WERI-Rb-1 (cell line): ENCODE measurements at regions not wholly inside any gene's neighbourhood (a gene's known extent, or its start where the extent isn't known, plus 50 kb on each side); places are given as distances from the start of the nearest gene placed in this dataset.
"Not testable (repeated sequence)": the region's sequence is repeated elsewhere in the genome, so short reads cannot be mapped to it uniquely, and the experiment has no call there.

Experiments
- DNase-seq: peaks from one replicate; pipeline ENCODE4 v3.0.0-alpha.2; 2020
- H3K27ac ChIP-seq: fragments of 250-450 bp; sonication (Bioruptor Pico); 2 replicates; pipeline ENCODE4 v1.5.1; 2020; ENCODE audit warnings: mild to moderate bottlenecking, moderate library complexity
- H3K27me3 ChIP-seq: fragments of 250-450 bp; sonication (Bioruptor Pico); 2 replicates; pipeline ENCODE4 v1.5.1; 2021; ENCODE audit warnings: mild to moderate bottlenecking, low read depth, moderate library complexity; ENCODE audit not compliant: insufficient read depth, severe bottlenecking
- H3K36me3 ChIP-seq: fragments of 250-450 bp; sonication (Bioruptor Pico); 2 replicates; pipeline ENCODE4 v1.5.1; 2020; ENCODE audit warnings: mild to moderate bottlenecking, moderate library complexity
- H3K4me3 ChIP-seq: 2 replicates; pipeline ENCODE4 v1.5.1; 2011; ENCODE audit warnings: low read depth, mild to moderate bottlenecking, control low read depth, low read length
- H3K9me3 ChIP-seq: fragments of 250-450 bp; sonication (Bioruptor Pico); 2 replicates; pipeline ENCODE4 v1.5.1; 2021; ENCODE audit warnings: mild to moderate bottlenecking, moderate library complexity; ENCODE audit not compliant: severe bottlenecking
- TF ChIP-seq, protein P1 (sequence below): IDR thresholded peaks from 2 replicates; pipeline ENCODE4 v1.5.1; 2011; ENCODE audit warnings: low read depth, mild to moderate bottlenecking, control low read depth, inconsistent platforms, low read length

- TF ChIP-seq, protein P1, sequence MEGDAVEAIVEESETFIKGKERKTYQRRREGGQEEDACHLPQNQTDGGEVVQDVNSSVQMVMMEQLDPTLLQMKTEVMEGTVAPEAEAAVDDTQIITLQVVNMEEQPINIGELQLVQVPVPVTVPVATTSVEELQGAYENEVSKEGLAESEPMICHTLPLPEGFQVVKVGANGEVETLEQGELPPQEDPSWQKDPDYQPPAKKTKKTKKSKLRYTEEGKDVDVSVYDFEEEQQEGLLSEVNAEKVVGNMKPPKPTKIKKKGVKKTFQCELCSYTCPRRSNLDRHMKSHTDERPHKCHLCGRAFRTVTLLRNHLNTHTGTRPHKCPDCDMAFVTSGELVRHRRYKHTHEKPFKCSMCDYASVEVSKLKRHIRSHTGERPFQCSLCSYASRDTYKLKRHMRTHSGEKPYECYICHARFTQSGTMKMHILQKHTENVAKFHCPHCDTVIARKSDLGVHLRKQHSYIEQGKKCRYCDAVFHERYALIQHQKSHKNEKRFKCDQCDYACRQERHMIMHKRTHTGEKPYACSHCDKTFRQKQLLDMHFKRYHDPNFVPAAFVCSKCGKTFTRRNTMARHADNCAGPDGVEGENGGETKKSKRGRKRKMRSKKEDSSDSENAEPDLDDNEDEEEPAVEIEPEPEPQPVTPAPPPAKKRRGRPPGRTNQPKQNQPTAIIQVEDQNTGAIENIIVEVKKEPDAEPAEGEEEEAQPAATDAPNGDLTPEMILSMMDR = peak; percentile 39; the same call in 1 of the 2 replicates
- DNase-seq = peak; percentile 21
- H3K4me3 ChIP-seq = no peak overlapping the region
- H3K27me3 ChIP-seq = no peaks in the 10 kb centered on the region
- H3K9me3 ChIP-seq = no peaks in the 10 kb centered on the region
- H3K27ac ChIP-seq = no peak overlapping the region
- H3K36me3 ChIP-seq = no peaks in the 10 kb centered on the region
Observed at GRCh38 chr9:90219548-90220118, 423.0 kb downstream of the DIRAS2 start.

DNA sequence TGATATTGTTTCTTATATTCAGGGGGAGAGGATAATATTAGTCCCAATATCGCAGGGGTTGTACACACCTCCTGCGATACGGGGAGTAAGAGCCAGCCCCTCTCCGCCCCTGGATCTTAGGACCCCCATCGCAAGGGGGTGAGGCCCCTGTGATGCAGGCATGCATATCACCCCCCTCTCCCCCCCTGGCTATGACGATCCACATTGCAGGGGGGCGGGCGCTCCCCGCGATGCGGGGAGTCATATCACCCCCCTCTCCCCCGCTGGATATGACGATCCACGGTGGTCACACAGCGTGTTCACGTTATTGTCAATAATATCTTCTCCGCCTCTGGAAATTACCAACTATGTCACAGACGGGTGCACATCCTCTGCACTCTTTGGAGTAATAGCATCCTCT, 420.7 kb downstream of the DIRAS2 start:
- not testable (repeated sequence) for H3K36me3 ChIP-seq, H3K4me3 ChIP-seq, H3K27me3 ChIP-seq, DNase-seq, H3K9me3 ChIP-seq, H3K27ac ChIP-seq

DNA sequence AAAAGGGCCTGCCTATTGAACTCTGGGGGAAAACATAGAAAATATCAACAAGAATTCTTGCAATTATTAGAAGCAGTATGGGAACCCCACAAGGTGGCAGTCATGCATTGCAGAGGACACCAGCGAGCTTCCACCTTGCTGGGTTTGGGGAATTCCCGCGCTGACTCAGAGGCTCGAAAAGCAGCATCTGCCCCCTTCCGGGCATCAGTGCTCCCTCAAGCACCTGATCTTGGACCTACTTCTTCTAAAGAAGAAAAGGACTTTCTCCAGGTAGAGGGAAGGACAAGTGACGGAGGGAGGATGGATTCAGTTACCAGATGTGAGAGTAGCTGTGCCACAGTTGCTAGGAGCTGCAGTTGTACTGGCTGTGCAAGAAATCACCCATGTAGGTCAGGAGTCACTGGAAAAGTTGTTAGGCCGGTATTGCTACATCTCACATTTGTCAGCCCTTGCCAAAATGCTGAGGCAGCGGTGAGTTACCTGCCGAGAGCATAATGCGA, 415.7 kb downstream of the DIRAS2 start:
- not testable (repeated sequence) for H3K36me3 ChIP-seq, H3K4me3 ChIP-seq, H3K9me3 ChIP-seq, H3K27me3 ChIP-seq, H3K27ac ChIP-seq
- TF ChIP-seq, protein P1 = peak; percentile 52; the same call in 1 of the 2 replicates
- peak; percentile 83 for DNase-seq

DNA sequence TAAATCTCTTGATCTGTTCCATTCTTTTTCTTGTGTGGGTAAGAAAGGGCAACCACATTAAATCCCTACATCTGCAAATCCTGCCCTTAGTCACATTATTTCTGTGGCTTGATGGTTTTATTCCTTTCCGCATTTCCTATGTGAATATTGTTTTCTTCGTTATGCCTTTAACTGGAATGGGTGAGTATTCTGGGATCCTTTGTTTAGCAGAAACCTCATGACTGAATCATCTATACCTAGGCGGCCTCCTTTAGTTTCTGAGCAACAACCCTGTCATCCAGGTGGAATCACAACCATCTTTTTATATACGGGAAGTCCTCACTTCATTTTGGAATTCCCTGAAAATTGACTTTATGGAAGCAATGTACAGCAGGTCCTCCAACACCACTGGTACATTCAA, 409.5 kb downstream of the DIRAS2 start:
- H3K27ac ChIP-seq, DNase-seq, H3K36me3 ChIP-seq, H3K4me3 ChIP-seq, H3K9me3 ChIP-seq, H3K27me3 ChIP-seq: not testable (repeated sequence)

DNA sequence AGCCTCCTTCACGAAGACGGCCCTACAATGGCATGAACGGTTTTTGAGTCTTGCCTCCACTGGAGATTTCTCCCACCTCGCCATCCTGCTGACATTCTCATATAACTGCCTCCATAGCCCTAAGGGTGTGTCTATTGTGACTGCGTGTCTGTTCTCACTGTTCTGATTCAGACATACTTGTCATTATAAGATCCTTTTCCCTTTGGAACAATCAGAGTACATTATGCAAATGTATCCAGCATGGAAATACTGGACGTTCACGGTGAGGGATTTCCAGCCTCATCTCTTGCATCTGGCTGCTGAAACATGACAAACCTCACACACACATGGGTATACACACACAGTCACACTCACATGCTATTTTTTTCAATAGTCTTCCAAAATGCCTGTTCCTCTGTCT, 402.1 kb downstream of the DIRAS2 start:
- DNase-seq = no peak
- Histone ChIP-seq H3K36me3 (no peaks in the 10 kb centered on the region), H3K9me3 (no peaks in the 10 kb centered on the region), H3K27me3 (no peaks in the 10 kb centered on the region), H3K27ac (no peak overlapping the region), H3K4me3 (no peak overlapping the region)
- TF ChIP-seq, protein P1 = no peak

GRCh38 chr9:90245661-90246060, 397.0 kb downstream of the DIRAS2 start:
- TF ChIP-seq, protein P1 = no peak

DNA sequence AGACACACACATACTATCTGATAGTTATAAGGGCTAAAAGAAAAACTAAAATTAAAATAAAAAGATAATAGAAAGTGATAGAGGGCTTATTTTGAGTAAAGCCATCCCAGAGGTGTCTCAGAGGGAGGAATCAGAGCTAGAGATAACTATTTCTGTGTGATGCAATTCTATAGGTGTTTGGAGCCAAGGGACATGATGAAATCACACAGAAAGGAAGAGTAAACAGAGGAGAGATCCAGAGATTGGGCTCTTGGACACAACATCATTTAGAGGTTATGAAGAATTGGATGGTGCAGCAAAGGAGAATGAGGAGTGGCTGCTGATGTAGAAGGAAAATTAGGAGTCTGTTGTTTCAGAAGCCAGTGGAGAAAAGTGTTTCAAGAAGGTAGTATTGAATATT, 393.5 kb downstream of the DIRAS2 start:
- H3K27ac ChIP-seq = no peak overlapping the region
- H3K9me3 ChIP-seq = peaks cover 2% of the 10 kb centered on the region
- DNase-seq = no peak
- TF ChIP-seq, protein P1 = no peak
- H3K4me3 ChIP-seq = no peak overlapping the region
- H3K27me3 ChIP-seq = no peaks in the 10 kb centered on the region
- H3K36me3 ChIP-seq = no peaks in the 10 kb centered on the region

More at GRCh38 chr9:90245661-90246060, 397.0 kb downstream of the DIRAS2 start:
- DNase-seq = no peak
- Histone ChIP-seq H3K27ac (no peak overlapping the region), H3K9me3 (no peaks in the 10 kb centered on the region), H3K27me3 (no peaks in the 10 kb centered on the region), H3K4me3 (no peak overlapping the region), H3K36me3 (no peaks in the 10 kb centered on the region)
